ENCODE measurements at regions not wholly inside any gene's neighbourhood (a gene's known extent, or its start where the extent isn't known, plus 50 kb on each side); places are given as distances from the start of the nearest gene placed in this dataset.

- no peak for TF ChIP-seq GATA3 (IDR thresholded peaks at IDR 0.05; ENCODE audit: low read depth, low read length)
- no peak for TF ChIP-seq GATA2 (IDR thresholded peaks at IDR 0.05; ENCODE audit: low read depth, low read length)
These were observed 1296.1 kb upstream of the PCDH7 start for GRCh38 chr4:29423836-29424721.

GRCh38 chr4:29453303-29453820 lies 1266.8 kb upstream of the PCDH7 start:
- TF ChIP-seq GATA2 (IDR thresholded peaks at IDR 0.05; ENCODE audit: low read depth, low read length) (no peak), GATA3 (IDR thresholded peaks at IDR 0.05; ENCODE audit: low read depth, low read length) (no peak)

- TF ChIP-seq GATA2 (IDR thresholded peaks at IDR 0.05; ENCODE audit: low read depth, low read length) (no peak), GATA3 (IDR thresholded peaks at IDR 0.05; ENCODE audit: low read depth, low read length) (no peak)
These were observed 1260.2 kb upstream of the PCDH7 start for GRCh38 chr4:29459926-29460325.

GRCh38 chr4:29467044-29467717 lies 1253.0 kb upstream of the PCDH7 start:
- TF ChIP-seq GATA3 (IDR thresholded peaks at IDR 0.05; ENCODE audit: low read depth, low read length) (no peak), GATA2 (IDR thresholded peaks at IDR 0.05; ENCODE audit: low read depth, low read length) (no peak)

Measured in SH-SY5Y (cell line).